ENCODE measurements at regions not wholly inside any gene's neighbourhood (a gene's known extent, or its start where the extent isn't known, plus 50 kb on each side); places are given as distances from the start of the nearest gene placed in this dataset.

DNA sequence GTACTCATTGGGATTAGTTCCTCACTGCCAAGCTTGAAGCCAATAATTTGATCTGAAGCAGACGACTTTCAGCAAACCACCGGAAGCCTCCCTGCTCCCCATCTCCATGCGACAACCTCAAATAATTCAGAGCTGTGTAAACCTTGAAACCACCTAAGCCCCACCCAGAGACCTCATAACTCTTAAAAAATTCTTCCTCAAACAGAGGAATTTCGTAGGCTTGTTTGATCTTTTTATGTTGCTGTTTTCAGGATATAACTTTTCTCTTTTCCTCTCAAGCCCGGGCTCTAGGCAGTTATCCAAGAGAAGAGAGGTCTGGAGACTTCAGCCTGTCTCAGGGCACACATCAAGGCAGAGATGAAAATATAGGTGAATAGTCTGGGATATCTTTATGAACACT lies 311.6 kb downstream of the KCNRG start:
- TF ChIP-seq POLR2AphosphoS5 (IDR thresholded peaks at IDR 0.05): no peak
- TF ChIP-seq CTCF (IDR thresholded peaks at IDR 0.05): no peak
- no peak for TF ChIP-seq POLR2A (IDR thresholded peaks at IDR 0.05)
